Naive B cell (primary cell): ENCODE measurements at regions not wholly inside any gene's neighbourhood (a gene's known extent, or its start where the extent isn't known, plus 50 kb on each side); places are given as distances from the start of the nearest gene placed in this dataset.
"Not testable (repeated sequence)": the region's sequence is repeated elsewhere in the genome, so short reads cannot be mapped to it uniquely, and the experiment has no call there.

Source experiments
- ATAC-seq, 2 donors: fragments of 150-1000 bp; cut with Tn5 transposase; 2 replicates each; pipeline ENCODE4 v1.10.0; 2021; ENCODE audit warnings: low read depth in 2 of 2, mild to moderate bottlenecking in 2 of 2, moderate library complexity in 2 of 2
- DNase-seq: peaks from one replicate; pipeline ENCODE4 v3.0.0; 2022
- H3K27ac Mint-ChIP-seq, 6 donors: one replicate each; pipeline ENCODE4 v1.8.0; 2020 to 2022; ENCODE audit warnings: mild to moderate bottlenecking in 6 of 6, mixed read lengths in 6 of 6, moderate library complexity in 5 of 6, inconsistent platforms in 2 of 6
- H3K27me3 Mint-ChIP-seq, 3 donors: one replicate each; pipeline ENCODE4 v1.8.0; 2021 to 2022; ENCODE audit warnings: mixed read lengths in 3 of 3, mild to moderate bottlenecking in 1 of 3
- H3K36me3 Mint-ChIP-seq, 2 donors: one replicate each; pipeline ENCODE4 v1.8.0; 2020 to 2022; ENCODE audit warnings: mixed read lengths in 2 of 2, inconsistent platforms in 1 of 2, mild to moderate bottlenecking in 1 of 2
- H3K4me1 Mint-ChIP-seq, 3 donors: one replicate each; pipeline ENCODE4 v1.8.0; 2020 to 2022; ENCODE audit warnings: mixed read lengths in 3 of 3, inconsistent platforms in 1 of 3, mild to moderate bottlenecking in 1 of 3, moderate library complexity in 1 of 3
- H3K4me3 Mint-ChIP-seq, 8 donors: one replicate each; pipeline ENCODE4 v1.8.0; 2020 to 2022; ENCODE audit warnings: mild to moderate bottlenecking in 8 of 8, mixed read lengths in 8 of 8, moderate library complexity in 8 of 8, inconsistent platforms in 2 of 8
- H3K9me3 Mint-ChIP-seq, 7 donors: one replicate each; pipeline ENCODE4 v1.8.0; 2020 to 2022; ENCODE audit warnings: mixed read lengths in 7 of 7, mild to moderate bottlenecking in 5 of 7, inconsistent platforms in 2 of 7, moderate library complexity in 1 of 7

DNA sequence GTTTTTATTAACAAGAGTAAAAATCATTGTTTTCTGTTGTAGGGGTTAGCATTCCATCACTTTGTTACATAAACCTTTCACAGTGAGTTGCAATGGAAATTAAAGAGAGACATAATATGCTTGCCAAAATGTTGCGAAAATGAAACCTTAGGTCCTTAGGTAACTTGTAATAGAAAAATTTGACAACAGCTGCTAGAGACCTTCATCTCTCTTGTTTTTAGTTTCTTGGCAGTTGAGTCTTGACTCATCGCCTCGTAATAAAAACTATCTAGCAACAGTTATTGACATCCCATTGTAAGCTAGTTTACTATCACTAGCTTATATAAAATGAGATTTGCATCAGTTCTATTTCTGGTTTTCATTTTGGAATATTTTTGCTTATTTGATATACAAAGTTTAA lies 179.0 kb upstream of the MMS22L start:
- H3K36me3 Mint-ChIP-seq = no peaks in the 10 kb centered on the region
- H3K27me3 Mint-ChIP-seq = peaks cover 0 to 14% (median 0%) of the 10 kb centered on the region in 3 donors
- no peak overlapping the region for H3K27ac Mint-ChIP-seq
- no peaks in the 10 kb centered on the region for H3K4me1 Mint-ChIP-seq
- DNase-seq = no peak
- H3K4me3 Mint-ChIP-seq = no peak overlapping the region
- peaks cover 0 to 3% (median 0%) of the 10 kb centered on the region in 7 donors for H3K9me3 Mint-ChIP-seq
- ATAC-seq = no peak

GRCh38 chr6:97462938-97463598 lies 180.1 kb upstream of the MMS22L start:
- H3K27me3 Mint-ChIP-seq = peaks cover 0 to 14% (median 0%) of the 10 kb centered on the region in 3 donors
- H3K4me1 Mint-ChIP-seq = no peaks in the 10 kb centered on the region
- no peak for ATAC-seq
- H3K36me3 Mint-ChIP-seq = no peaks in the 10 kb centered on the region
- H3K27ac Mint-ChIP-seq = no peak overlapping the region
- no peaks in the 10 kb centered on the region for H3K9me3 Mint-ChIP-seq
- no peak overlapping the region for H3K4me3 Mint-ChIP-seq
- no peak for DNase-seq

GRCh38 chr6:97465877-97466561 lies 183.0 kb upstream of the MMS22L start:
- ATAC-seq (no peak), DNase-seq (no peak)
- Mint-ChIP-seq H3K9me3 (no peaks in the 10 kb centered on the region), H3K4me3 (no peak overlapping the region), H3K27me3 (peaks cover 0 to 10% (median 0%) of the 10 kb centered on the region in 3 donors), H3K4me1 (no peaks in the 10 kb centered on the region), H3K27ac (no peak overlapping the region), H3K36me3 (no peaks in the 10 kb centered on the region)

GRCh38 chr6:97468981-97469380 lies 186.0 kb upstream of the MMS22L start:
- Mint-ChIP-seq H3K27ac (no peak overlapping the region), H3K4me3 (no peak overlapping the region), H3K9me3 (no peaks in the 10 kb centered on the region), H3K27me3 (peaks cover 0 to 10% (median 0%) of the 10 kb centered on the region in 3 donors), H3K36me3 (no peaks in the 10 kb centered on the region), H3K4me1 (no peaks in the 10 kb centered on the region)
- no peak for DNase-seq
- ATAC-seq = no peak

DNA sequence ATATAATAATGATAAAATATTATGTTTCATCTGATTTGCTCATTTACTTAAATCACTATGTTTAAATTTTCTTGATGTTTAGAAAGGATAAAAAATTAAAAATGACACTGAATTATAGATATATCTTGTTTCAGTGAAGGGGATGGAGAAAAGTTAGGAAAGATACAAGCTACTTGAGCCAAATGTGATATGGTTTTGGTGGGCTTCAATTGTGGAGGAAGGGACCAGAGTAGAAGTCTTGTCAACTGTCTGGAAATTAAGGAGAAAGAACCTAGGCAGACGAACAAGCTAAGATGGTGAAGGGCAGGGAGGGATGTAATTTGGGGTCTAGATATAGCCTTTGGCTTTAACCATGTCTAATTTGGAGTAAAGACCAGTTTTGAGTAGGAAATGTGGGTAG lies 186.4 kb upstream of the MMS22L start:
- Mint-ChIP-seq H3K4me1 (no peaks in the 10 kb centered on the region), H3K27me3 (peaks cover 0 to 10% (median 0%) of the 10 kb centered on the region in 3 donors), H3K27ac (no peak overlapping the region), H3K36me3 (no peaks in the 10 kb centered on the region), H3K4me3 (no peak overlapping the region), H3K9me3 (no peaks in the 10 kb centered on the region)
- DNase-seq (no peak), ATAC-seq (no peak)

GRCh38 chr6:97470322-97470721 lies 187.3 kb upstream of the MMS22L start:
- Mint-ChIP-seq H3K9me3 (peaks cover 0 to 2% (median 0%) of the 10 kb centered on the region in 7 donors), H3K4me3 (no peak overlapping the region), H3K27me3 (peaks cover 0 to 4% (median 0%) of the 10 kb centered on the region in 3 donors), H3K36me3 (no peaks in the 10 kb centered on the region), H3K27ac (no peak overlapping the region), H3K4me1 (no peaks in the 10 kb centered on the region)
- DNase-seq (no peak), ATAC-seq (no peak)

DNA sequence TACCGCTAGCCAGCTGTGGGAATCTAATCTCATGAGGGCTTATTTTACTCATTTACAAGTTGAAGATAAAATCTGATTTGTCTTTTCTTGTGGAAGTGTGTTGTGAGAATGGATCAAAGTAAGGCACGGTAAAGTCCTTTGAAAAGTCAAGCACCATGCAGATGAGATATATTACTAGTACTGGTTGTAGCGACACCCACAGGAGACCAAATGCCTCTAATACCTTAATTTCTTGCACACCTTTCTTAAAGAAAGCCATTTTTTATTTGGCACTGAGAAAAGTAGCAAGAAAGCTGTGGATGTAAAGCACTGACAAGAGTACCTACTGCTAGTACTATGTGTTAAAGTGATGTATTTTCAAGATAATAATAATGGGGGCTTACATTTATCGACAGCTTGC lies 191.0 kb upstream of the MMS22L start:
- H3K36me3 Mint-ChIP-seq = no peaks in the 10 kb centered on the region
- H3K4me1 Mint-ChIP-seq = no peaks in the 10 kb centered on the region
- H3K4me3 Mint-ChIP-seq = no peak overlapping the region
- DNase-seq (no peak), ATAC-seq (no peak)
- H3K27ac Mint-ChIP-seq = no peak overlapping the region
- H3K27me3 Mint-ChIP-seq = no peaks in the 10 kb centered on the region
- peaks cover 0 to 5% (median 2%) of the 10 kb centered on the region in 7 donors for H3K9me3 Mint-ChIP-seq

DNA sequence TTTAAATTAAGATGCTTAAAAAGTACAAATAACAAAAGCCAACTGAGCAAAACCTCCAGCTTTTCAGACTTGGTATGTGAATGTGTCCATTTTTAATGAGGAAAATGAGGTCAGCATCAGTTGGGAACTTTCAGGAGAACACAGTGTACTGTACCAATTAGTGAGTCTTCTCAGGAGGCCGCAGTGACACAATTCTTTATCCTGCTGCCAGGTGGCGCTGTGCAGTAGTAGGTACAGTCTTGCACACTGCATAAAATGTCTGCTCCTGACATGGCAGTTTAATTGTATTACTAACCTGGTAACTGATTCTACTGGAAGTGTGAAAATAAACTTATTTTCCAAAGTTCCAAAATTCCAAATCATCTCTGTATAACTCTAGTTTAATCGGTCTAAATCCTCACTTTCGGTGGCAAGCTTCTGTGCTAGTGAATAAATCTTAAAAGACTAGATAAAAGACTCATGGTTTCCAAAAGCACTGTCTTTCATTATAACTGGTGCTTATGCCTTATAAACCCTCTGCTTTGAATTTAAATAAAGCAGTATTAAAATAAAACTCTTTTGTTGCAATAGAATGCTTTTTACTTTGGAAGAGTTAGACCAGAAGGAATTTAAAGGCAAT lies 214.8 kb upstream of the MMS22L start:
- Mint-ChIP-seq H3K27ac (no peak overlapping the region), H3K4me3 (no peak overlapping the region)

GRCh38 chr6:97501853-97502252 lies 218.8 kb upstream of the MMS22L start:
- Mint-ChIP-seq H3K36me3 (no peaks in the 10 kb centered on the region), H3K27ac (no peak overlapping the region), H3K4me1 (no peaks in the 10 kb centered on the region), H3K9me3 (no peaks in the 10 kb centered on the region), H3K27me3 (peaks cover 7 to 14% (median 14%) of the 10 kb centered on the region in 3 donors), H3K4me3 (no peak overlapping the region)
- no peak for DNase-seq
- ATAC-seq = no peak

More for the DNA sequence above, 214.8 kb upstream of the MMS22L start:
- H3K36me3 Mint-ChIP-seq = no peaks in the 10 kb centered on the region
- DNase-seq = peak; percentile 32
- H3K9me3 Mint-ChIP-seq = no peaks in the 10 kb centered on the region
- ATAC-seq = peak; percentile 66 to 67
- H3K27me3 Mint-ChIP-seq = peaks cover 13 to 18% (median 14%) of the 10 kb centered on the region in 3 donors
- H3K4me1 Mint-ChIP-seq = no peaks in the 10 kb centered on the region

GRCh38 chr6:97508646-97509045 lies 225.6 kb upstream of the MMS22L start:
- ATAC-seq (no peak), DNase-seq (no peak)
- Mint-ChIP-seq H3K9me3 (no peaks in the 10 kb centered on the region), H3K36me3 (no peaks in the 10 kb centered on the region), H3K27me3 (peaks cover 0 to 9% (median 4%) of the 10 kb centered on the region in 3 donors), H3K4me1 (no peaks in the 10 kb centered on the region), H3K27ac (no peak overlapping the region), H3K4me3 (no peak overlapping the region)

DNA sequence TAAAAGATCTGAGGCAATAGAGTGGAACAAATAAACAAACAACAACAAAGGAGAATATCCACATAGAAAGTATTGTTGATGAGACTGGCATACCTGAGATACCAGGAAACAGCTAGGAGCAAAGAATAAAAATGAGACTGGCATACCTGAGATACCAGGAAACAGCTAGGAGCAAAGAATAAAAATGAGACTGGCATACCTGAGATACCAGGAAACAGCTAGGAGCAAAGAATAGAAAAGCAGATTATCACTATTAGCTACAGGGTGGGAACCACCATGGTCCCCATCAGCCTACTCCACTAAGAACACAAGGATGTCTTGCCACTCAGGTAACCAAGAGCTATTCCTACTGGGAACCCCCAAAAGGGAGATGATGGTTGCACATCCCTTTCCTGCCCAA lies 230.2 kb upstream of the MMS22L start:
- H3K27ac Mint-ChIP-seq, H3K36me3 Mint-ChIP-seq, H3K27me3 Mint-ChIP-seq, DNase-seq, ATAC-seq, H3K4me3 Mint-ChIP-seq, H3K4me1 Mint-ChIP-seq: not testable (repeated sequence)
- H3K9me3 Mint-ChIP-seq = peaks cover 0 to 12% (median 4%) of the 10 kb centered on the region in 7 donors

DNA sequence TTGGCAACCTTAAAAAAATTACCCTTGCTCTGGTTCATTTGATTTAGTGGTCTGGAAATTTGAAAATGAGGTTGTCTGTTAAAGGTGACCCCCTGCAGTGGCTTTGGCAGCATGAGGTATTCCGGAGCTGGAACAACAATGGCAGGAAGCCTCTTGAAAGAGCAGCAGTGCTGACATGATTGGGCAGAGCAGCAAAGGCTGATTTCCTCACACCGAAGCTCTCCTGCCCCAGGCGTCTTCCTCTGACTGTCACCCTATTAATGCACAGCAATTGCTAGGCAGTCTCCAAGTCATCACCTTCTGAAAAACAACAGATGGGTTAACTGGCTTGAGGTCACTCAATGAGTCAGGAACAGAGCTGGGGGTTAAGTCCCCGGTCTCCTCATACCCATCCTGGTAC lies 241.8 kb upstream of the MMS22L start:
- Mint-ChIP-seq H3K36me3 (peaks cover 0 to 3% of the 10 kb centered on the region in 2 donors), H3K9me3 (peaks cover 0 to 15% (median 2%) of the 10 kb centered on the region in 7 donors), H3K27me3 (peaks cover 0 to 5% (median 0%) of the 10 kb centered on the region in 3 donors), H3K4me1 (no peaks in the 10 kb centered on the region), H3K4me3 (peak overlapping the region in 1 of 8 donors; percentile 55), H3K27ac (no peak overlapping the region)
- ATAC-seq (no peak), DNase-seq (no peak)

DNA sequence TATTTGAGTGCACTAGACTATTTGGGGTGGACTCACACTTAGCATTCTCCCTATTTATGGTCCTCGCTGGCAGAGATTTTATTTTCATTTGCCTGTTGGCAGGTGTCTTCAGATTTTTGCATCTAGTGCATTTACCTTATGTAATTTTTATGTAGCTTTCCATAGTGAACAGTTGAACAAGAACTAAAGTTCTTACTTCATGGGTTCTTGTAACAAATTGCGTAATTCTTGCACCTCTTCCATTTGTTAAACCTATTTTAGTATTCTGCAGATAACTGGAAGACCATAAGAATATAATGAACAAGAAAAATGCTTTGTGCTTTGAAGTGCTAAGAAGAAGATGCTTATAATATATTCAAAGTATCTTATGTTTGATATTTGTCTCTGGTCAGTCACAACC lies 252.8 kb upstream of the MMS22L start:
- Mint-ChIP-seq H3K4me1 (no peaks in the 10 kb centered on the region), H3K9me3 (peaks cover 0 to 2% (median 0%) of the 10 kb centered on the region in 7 donors), H3K36me3 (no peaks in the 10 kb centered on the region), H3K27ac (no peak overlapping the region), H3K4me3 (no peak overlapping the region), H3K27me3 (no peaks in the 10 kb centered on the region)
- ATAC-seq (no peak), DNase-seq (no peak)

GRCh38 chr6:97548354-97548753 lies 265.3 kb upstream of the MMS22L start:
- Mint-ChIP-seq H3K36me3 (no peaks in the 10 kb centered on the region), H3K27me3 (no peaks in the 10 kb centered on the region), H3K4me1 (no peaks in the 10 kb centered on the region), H3K4me3 (no peak overlapping the region), H3K27ac (no peak overlapping the region), H3K9me3 (peaks cover 0 to 7% (median 4%) of the 10 kb centered on the region in 7 donors)
- ATAC-seq (no peak), DNase-seq (no peak)
